ENCODE measurements at regions not wholly inside any gene's neighbourhood (a gene's known extent, or its start where the extent isn't known, plus 50 kb on each side); places are given as distances from the start of the nearest gene placed in this dataset.

- H3K27ac ChIP-seq: no peak overlapping the region
- TF ChIP-seq, protein P1, sequence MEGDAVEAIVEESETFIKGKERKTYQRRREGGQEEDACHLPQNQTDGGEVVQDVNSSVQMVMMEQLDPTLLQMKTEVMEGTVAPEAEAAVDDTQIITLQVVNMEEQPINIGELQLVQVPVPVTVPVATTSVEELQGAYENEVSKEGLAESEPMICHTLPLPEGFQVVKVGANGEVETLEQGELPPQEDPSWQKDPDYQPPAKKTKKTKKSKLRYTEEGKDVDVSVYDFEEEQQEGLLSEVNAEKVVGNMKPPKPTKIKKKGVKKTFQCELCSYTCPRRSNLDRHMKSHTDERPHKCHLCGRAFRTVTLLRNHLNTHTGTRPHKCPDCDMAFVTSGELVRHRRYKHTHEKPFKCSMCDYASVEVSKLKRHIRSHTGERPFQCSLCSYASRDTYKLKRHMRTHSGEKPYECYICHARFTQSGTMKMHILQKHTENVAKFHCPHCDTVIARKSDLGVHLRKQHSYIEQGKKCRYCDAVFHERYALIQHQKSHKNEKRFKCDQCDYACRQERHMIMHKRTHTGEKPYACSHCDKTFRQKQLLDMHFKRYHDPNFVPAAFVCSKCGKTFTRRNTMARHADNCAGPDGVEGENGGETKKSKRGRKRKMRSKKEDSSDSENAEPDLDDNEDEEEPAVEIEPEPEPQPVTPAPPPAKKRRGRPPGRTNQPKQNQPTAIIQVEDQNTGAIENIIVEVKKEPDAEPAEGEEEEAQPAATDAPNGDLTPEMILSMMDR (conservative IDR thresholded peaks at IDR 0.05): no peak
Observed at GRCh38 chr16:48965386-48965785, 316.3 kb downstream of the CBLN1 start.

DNA sequence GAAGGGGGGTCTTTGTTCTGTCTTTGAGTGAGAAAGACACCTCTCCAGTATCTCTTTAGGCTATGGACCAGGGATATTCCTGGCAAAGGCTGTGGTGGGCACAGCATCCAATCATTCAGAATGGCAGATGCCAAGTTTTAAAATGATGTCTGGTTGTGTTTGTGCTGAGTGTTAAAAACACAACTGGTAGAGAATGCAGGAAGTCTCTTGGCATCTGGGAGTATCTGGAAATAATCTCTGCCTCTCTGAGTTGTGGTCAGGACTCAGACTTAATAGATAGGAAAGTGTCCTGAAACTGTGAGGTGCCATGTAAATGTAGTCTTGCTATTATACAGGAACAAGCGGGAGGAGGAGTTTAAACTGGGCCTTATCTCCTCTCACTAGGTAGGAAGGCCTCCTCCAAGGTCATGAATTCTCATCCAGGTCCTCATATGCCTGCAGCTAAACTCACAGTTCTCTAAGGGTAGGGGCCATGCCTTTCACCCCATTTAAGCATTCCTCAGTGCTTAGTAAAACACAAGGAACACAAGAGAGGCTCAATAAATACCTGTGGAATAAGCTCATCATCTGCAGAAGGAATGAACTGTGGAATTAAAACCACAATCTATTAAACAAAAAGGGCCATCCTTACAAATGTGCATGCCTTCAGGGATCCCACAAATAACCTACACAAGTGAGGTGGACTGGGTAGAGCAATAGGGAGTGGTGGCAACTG lies 317.6 kb downstream of the CBLN1 start:
- H3K27ac ChIP-seq: no peak overlapping the region
- TF ChIP-seq, protein P1 (conservative IDR thresholded peaks at IDR 0.05): no peak

DNA sequence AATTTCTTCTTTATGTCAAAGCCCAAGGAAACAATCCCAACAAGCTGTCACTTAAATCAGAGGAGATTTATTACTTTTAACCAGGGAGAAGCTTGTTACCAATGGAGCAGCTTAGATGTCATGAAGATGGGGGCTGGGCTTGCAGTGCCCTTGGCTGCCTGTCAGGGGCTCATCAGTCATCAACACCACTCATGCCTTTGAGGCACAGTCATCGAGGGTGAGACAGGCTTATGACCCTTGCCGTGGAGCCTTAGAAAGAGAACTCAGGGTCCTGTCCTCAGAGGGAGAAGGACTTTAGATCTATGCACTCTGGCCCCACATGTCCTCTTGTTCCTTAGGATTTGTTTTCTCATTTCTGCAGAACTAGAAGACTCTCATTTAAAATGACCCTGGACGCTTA lies 318.3 kb downstream of the CBLN1 start:
- TF ChIP-seq, protein P1 (conservative IDR thresholded peaks at IDR 0.05): no peak
- no peak overlapping the region for H3K27ac ChIP-seq

- no peak overlapping the region for H3K27ac ChIP-seq
- TF ChIP-seq, protein P1 (conservative IDR thresholded peaks at IDR 0.05): no peak
Observed at GRCh38 chr16:48961546-48961945, 320.1 kb downstream of the CBLN1 start.

DNA sequence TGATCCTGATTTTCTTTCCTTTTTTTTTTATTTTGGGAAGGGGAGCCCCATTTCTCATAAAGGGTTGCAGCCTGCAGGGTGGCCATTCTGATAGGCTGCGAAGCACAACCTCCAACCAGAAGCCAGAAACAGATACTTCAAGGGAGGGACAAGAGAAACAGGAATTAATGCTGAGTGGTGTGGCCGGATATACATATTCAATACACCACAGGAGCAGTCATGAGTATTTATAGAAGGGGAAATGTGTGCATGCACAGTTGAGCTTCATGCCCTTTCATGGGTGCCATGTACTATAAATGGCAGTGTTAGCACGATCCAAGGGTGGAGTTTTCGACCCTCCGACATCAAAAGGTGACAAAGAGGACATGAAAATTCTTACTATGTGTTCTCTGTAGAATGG lies 320.8 kb downstream of the CBLN1 start:
- TF ChIP-seq, protein P1 (conservative IDR thresholded peaks at IDR 0.05): no peak
- no peak overlapping the region for H3K27ac ChIP-seq

DNA sequence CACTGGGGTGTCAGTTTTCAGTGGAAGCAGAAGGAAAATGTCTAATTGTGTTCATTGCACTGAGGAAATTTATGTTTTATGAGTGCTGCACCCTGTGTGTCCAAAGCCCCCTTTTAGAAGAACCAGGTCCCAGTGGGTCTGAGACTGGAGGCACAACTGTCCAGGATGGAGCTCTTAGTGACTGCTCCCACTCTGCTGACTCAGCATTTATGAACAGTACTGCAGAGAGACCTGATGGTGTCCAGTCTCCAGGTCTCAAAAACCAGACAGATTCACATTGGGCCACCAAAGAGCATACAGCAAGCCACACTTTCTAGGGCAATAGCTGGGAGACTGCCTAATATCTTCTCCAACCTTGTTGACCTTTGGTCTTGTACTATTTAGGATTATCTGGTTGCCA lies 321.9 kb downstream of the CBLN1 start:
- TF ChIP-seq, protein P1 (conservative IDR thresholded peaks at IDR 0.05): no peak
- H3K27ac ChIP-seq: no peak overlapping the region

- TF ChIP-seq, protein P1 (conservative IDR thresholded peaks at IDR 0.05): no peak
- H3K27ac ChIP-seq: no peak overlapping the region
Observed at GRCh38 chr16:48959204-48959603, 322.4 kb downstream of the CBLN1 start.
